Fibroblast of skin of right quadriceps (primary cell): ENCODE measurements at regions not wholly inside any gene's neighbourhood (a gene's known extent, or its start where the extent isn't known, plus 50 kb on each side); places are given as distances from the start of the nearest gene placed in this dataset.

Experiments
- DNase-seq: peaks from one replicate; pipeline ENCODE4 v3.0.0-alpha.2; 2013

GRCh38 chr4:10200869-10201268, 84.3 kb upstream of the WDR1 start:
- DNase-seq: no peak

- no peak for DNase-seq
These were observed 81.8 kb upstream of the WDR1 start for GRCh38 chr4:10198365-10198764.

GRCh38 chr4:10197952-10198351, 81.4 kb upstream of the WDR1 start:
- no peak for DNase-seq

- no peak for DNase-seq
These were observed 79.6 kb upstream of the WDR1 start for GRCh38 chr4:10196191-10196590.

GRCh38 chr4:10192331-10192730, 75.7 kb upstream of the WDR1 start:
- no peak for DNase-seq

- DNase-seq: no peak
These were observed 71.9 kb upstream of the WDR1 start for GRCh38 chr4:10188400-10189004.

GRCh38 chr4:10186228-10187214, 69.9 kb upstream of the WDR1 start:
- DNase-seq: no peak

GRCh38 chr4:10185518-10186227, 69.1 kb upstream of the WDR1 start:
- no peak for DNase-seq

GRCh38 chr4:10184501-10184938, 67.9 kb upstream of the WDR1 start:
- DNase-seq: no peak

- peak; percentile 66 for DNase-seq
These were observed 67.4 kb upstream of the WDR1 start for GRCh38 chr4:10184041-10184440.

GRCh38 chr4:10183462-10183861, 66.9 kb upstream of the WDR1 start:
- DNase-seq: no peak

- no peak for DNase-seq
These were observed 66.1 kb upstream of the WDR1 start for GRCh38 chr4:10182446-10183424.

- no peak for DNase-seq
These were observed 65.3 kb upstream of the WDR1 start for GRCh38 chr4:10181745-10182445.

GRCh38 chr4:10180927-10181744, 64.5 kb upstream of the WDR1 start:
- peak; percentile 71 for DNase-seq

GRCh38 chr4:10180603-10180926, 64.0 kb upstream of the WDR1 start:
- DNase-seq: no peak

GRCh38 chr4:10179957-10180602, 63.5 kb upstream of the WDR1 start:
- peak; percentile 56 for DNase-seq

- DNase-seq: no peak
These were observed 62.2 kb upstream of the WDR1 start for GRCh38 chr4:10178763-10179162.

GRCh38 chr4:10175626-10176025, 59.0 kb upstream of the WDR1 start:
- DNase-seq: peak; percentile 3

- DNase-seq: no peak
These were observed 57.5 kb upstream of the WDR1 start for GRCh38 chr4:10173754-10174749.
